Activated B cell treated with CpG ODN at 0.5 μM for 24 hours (primary cell): ENCODE measurements at regions not wholly inside any gene's neighbourhood (a gene's known extent, or its start where the extent isn't known, plus 50 kb on each side); places are given as distances from the start of the nearest gene placed in this dataset.
A peak's percentile ranks its signal among the peaks of the same experiment; 100 is the strongest.

Experiments
- ATAC-seq: fragments of 200-7000 bp; cut with Tn5 transposase; one replicate; pipeline ENCODE4 v1.10.0; 2021; ENCODE audit warnings: low read depth, mild to moderate bottlenecking, moderate library complexity
- CTCF ChIA-PET: fragments of 350-600 bp; sonication (Branson Sonifier 250); formaldehyde crosslinking; loops from one replicate; lab custom pipeline; 2021; ENCODE audit warnings: antibody characterized with exemption; lab: Charles Lee
- POLR2A ChIA-PET: fragments of 350-600 bp; sonication (Branson Sonifier 250); formaldehyde crosslinking; loops from one replicate; lab custom pipeline; 2021; ENCODE audit warnings: antibody characterized with exemption; lab: Charles Lee
- DNase-seq: peaks from one replicate; pipeline ENCODE4 v3.0.0; 2022
- H3K27ac Mint-ChIP-seq: one replicate; pipeline ENCODE4 v1.8.0; 2020; ENCODE audit warnings: mixed read lengths
- H3K27me3 Mint-ChIP-seq: one replicate; pipeline ENCODE4 v1.8.0; 2021; ENCODE audit warnings: mixed read lengths
- H3K36me3 Mint-ChIP-seq: one replicate; pipeline ENCODE4 v1.8.0; 2021; ENCODE audit warnings: low read depth, mixed read lengths
- H3K4me1 Mint-ChIP-seq: one replicate; pipeline ENCODE4 v1.8.0; 2021; ENCODE audit warnings: mixed read lengths
- H3K4me3 Mint-ChIP-seq: one replicate; pipeline ENCODE4 v1.8.0; 2020; ENCODE audit warnings: mild to moderate bottlenecking, mixed read lengths
- H3K9me3 Mint-ChIP-seq: one replicate; pipeline ENCODE4 v1.8.0; 2020; ENCODE audit warnings: mixed read lengths
- CTCF ChIP-seq: fragments of 200-600 bp; IDR thresholded peaks from one replicate; pipeline ENCODE4 v1.8.0; 2022; ENCODE audit warnings: antibody characterized with exemption, mild to moderate bottlenecking
- intact Hi-C: fragments of 100-400 bp; cut with micrococcal nuclease; formaldehyde crosslinking; loops from one replicate; pipeline ENCODE4 v1.15.1; 2024

- Mint-ChIP-seq H3K27me3 (peaks cover 4% of the 10 kb centered on the region), H3K27ac (no peak overlapping the region), H3K9me3 (no peaks in the 10 kb centered on the region), H3K36me3 (no peaks in the 10 kb centered on the region), H3K4me1 (peaks cover 12% of the 10 kb centered on the region), H3K4me3 (no peak overlapping the region)
- ChIA-PET CTCF (no interaction called here), POLR2A (no interaction called here)
- intact Hi-C loops, result no loop called here
- TF ChIP-seq CTCF, result no peak
- DNase-seq (no peak), ATAC-seq (no peak)
These were observed 78.1 kb upstream of the NEBL start for GRCh38 chr10:20975236-20975635.

- CTCF ChIA-PET, result no interaction called here
- Mint-ChIP-seq H3K9me3 (no peaks in the 10 kb centered on the region), H3K27me3 (peaks cover 4% of the 10 kb centered on the region), H3K36me3 (no peaks in the 10 kb centered on the region), H3K4me1 (peaks cover 17% of the 10 kb centered on the region), H3K27ac (no peak overlapping the region), H3K4me3 (no peak overlapping the region)
- no peak for ATAC-seq
- POLR2A ChIA-PET, result no interaction called here
- TF ChIP-seq CTCF, result no peak
- intact Hi-C loops, result no loop called here
- DNase-seq, result no peak
These were observed 75.8 kb upstream of the NEBL start for GRCh38 chr10:20972925-20973324.

- no peak for ATAC-seq
These were observed 74.8 kb upstream of the NEBL start for GRCh38 chr10:20971901-20972300.

GRCh38 chr10:20970708-20971107 is 73.6 kb upstream of the NEBL start:
- peak overlapping the region; percentile 50 for H3K4me3 Mint-ChIP-seq

More at GRCh38 chr10:20971901-20972300, 74.8 kb upstream of the NEBL start:
- TF ChIP-seq CTCF, result no peak
- no peak for DNase-seq
- ChIA-PET CTCF (no interaction called here), POLR2A (no interaction called here)
- intact Hi-C loops, result no loop called here
- H3K4me1 Mint-ChIP-seq, result peaks cover 17% of the 10 kb centered on the region
- H3K27me3 Mint-ChIP-seq, result peaks cover 4% of the 10 kb centered on the region
- no peak overlapping the region for H3K4me3 Mint-ChIP-seq
- H3K36me3 Mint-ChIP-seq, result no peaks in the 10 kb centered on the region
- H3K27ac Mint-ChIP-seq, result no peak overlapping the region
- H3K9me3 Mint-ChIP-seq, result no peaks in the 10 kb centered on the region

GRCh38 chr10:20970044-20970443 is 72.9 kb upstream of the NEBL start:
- Mint-ChIP-seq H3K27ac (no peak overlapping the region), H3K4me1 (peaks cover 17% of the 10 kb centered on the region), H3K27me3 (no peaks in the 10 kb centered on the region), H3K9me3 (no peaks in the 10 kb centered on the region), H3K4me3 (no peak overlapping the region), H3K36me3 (no peaks in the 10 kb centered on the region)
- ATAC-seq, result no peak
- intact Hi-C loops, result no loop called here
- ChIA-PET CTCF (no interaction called here), POLR2A (no interaction called here)
- no peak for TF ChIP-seq CTCF
- DNase-seq, result no peak

More at GRCh38 chr10:20970708-20971107, 73.6 kb upstream of the NEBL start:
- ChIA-PET CTCF (no interaction called here), POLR2A (no interaction called here)
- Mint-ChIP-seq H3K27ac (no peak overlapping the region), H3K27me3 (no peaks in the 10 kb centered on the region), H3K36me3 (no peaks in the 10 kb centered on the region), H3K4me1 (peaks cover 17% of the 10 kb centered on the region), H3K9me3 (no peaks in the 10 kb centered on the region)
- DNase-seq, result no peak
- TF ChIP-seq CTCF, result no peak
- no peak for ATAC-seq
- intact Hi-C loops, result no loop called here
